T-helper 2 cell treated with Interferon-gamma antibody and Interleukin-4, amounts not matched to agents 5 μg/mL and 100 μg/mL, for 36 hours (primary cell): ENCODE measurements at regions not wholly inside any gene's neighbourhood (a gene's known extent, or its start where the extent isn't known, plus 50 kb on each side); places are given as distances from the start of the nearest gene placed in this dataset.
"Not testable (repeated sequence)": the region's sequence is repeated elsewhere in the genome, so short reads cannot be mapped to it uniquely, and the experiment has no call there.

ENCODE experiments used
- DNase-seq: peaks from one replicate; pipeline ENCODE4 v3.0.0; 2021; ENCODE audit warnings: low spot score
- H3K27ac Mint-ChIP-seq: one replicate; pipeline ENCODE4 v1.8.0; 2021; ENCODE audit warnings: mild to moderate bottlenecking, mixed read lengths
- H3K27me3 Mint-ChIP-seq: one replicate; pipeline ENCODE4 v1.8.0; 2021; ENCODE audit warnings: low read depth, mixed read lengths
- H3K36me3 Mint-ChIP-seq: one replicate; pipeline ENCODE4 v1.8.0; 2021; ENCODE audit warnings: low read depth, mixed read lengths
- H3K4me1 Mint-ChIP-seq: one replicate; pipeline ENCODE4 v1.8.0; 2021; ENCODE audit warnings: low read depth, mixed read lengths
- H3K4me3 Mint-ChIP-seq: one replicate; pipeline ENCODE4 v1.8.0; 2022; ENCODE audit warnings: mild to moderate bottlenecking, moderate library complexity, mixed read lengths
- H3K9me3 Mint-ChIP-seq: one replicate; pipeline ENCODE4 v1.8.0; 2021; ENCODE audit warnings: mixed read lengths

DNA sequence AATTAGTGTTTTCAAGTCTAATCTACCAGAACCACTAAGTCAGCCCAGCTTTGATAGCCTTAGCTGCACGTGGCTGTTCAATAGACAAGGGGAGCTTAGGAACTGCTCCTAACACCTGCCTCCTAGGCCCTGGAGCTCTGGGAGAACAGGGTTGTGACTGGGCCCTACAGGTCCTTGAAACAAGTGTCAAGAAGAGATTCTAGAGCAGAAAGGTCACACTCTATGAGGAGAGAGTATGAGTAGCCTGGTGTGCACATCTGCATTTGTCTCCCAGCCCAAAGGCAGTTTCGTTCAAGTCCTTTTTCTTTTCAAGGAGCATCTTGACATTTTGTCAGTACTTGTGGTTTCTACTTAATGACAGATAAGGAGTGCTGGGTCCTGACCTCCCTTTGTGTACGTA, 206.1 kb downstream of the PRELID2 start:
- DNase-seq, result no peak
- H3K9me3 Mint-ChIP-seq, result peaks cover 8% of the 10 kb centered on the region
- H3K4me3 Mint-ChIP-seq, result no peak overlapping the region
- no peak overlapping the region for H3K27ac Mint-ChIP-seq
- H3K4me1 Mint-ChIP-seq, result no peaks in the 10 kb centered on the region
- no peaks in the 10 kb centered on the region for H3K36me3 Mint-ChIP-seq
- no peaks in the 10 kb centered on the region for H3K27me3 Mint-ChIP-seq

- no peak for DNase-seq
- H3K4me1 Mint-ChIP-seq, result no peaks in the 10 kb centered on the region
- no peaks in the 10 kb centered on the region for H3K36me3 Mint-ChIP-seq
- H3K27ac Mint-ChIP-seq, result no peak overlapping the region
- no peak overlapping the region for H3K4me3 Mint-ChIP-seq
- peaks cover 13% of the 10 kb centered on the region for H3K9me3 Mint-ChIP-seq
- no peaks in the 10 kb centered on the region for H3K27me3 Mint-ChIP-seq
Observed at GRCh38 chr5:145628525-145628924, 206.6 kb downstream of the PRELID2 start.

DNA sequence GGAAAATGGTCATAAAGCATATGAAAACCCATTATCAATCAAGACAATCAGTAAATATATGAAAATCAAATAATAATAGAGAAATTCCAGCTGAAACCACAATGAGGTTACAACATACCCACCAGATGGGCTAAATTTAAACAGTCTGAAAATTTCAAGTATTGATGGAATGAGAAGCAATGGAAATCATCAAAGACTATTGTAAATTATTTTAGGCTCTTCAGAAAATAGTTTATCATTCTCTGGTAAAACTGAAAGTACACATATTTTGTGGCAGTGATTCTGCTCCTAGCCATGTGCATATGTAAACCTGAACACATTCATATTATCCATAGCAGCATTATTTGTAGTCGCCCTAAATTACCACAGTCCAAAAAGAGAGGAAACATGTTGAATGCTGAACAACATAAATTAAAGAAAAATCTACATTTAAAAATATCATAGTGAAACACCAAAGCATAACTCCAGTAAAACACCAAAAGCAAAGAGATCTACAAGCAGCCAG, 215.3 kb downstream of the PRELID2 start:
- no peak for DNase-seq
- H3K27ac Mint-ChIP-seq, result no peak overlapping the region
- H3K4me1 Mint-ChIP-seq, result no peaks in the 10 kb centered on the region
- H3K36me3 Mint-ChIP-seq, result no peaks in the 10 kb centered on the region
- H3K9me3 Mint-ChIP-seq, result peaks cover 11% of the 10 kb centered on the region
- H3K4me3 Mint-ChIP-seq, result no peak overlapping the region
- H3K27me3 Mint-ChIP-seq, result no peaks in the 10 kb centered on the region

DNA sequence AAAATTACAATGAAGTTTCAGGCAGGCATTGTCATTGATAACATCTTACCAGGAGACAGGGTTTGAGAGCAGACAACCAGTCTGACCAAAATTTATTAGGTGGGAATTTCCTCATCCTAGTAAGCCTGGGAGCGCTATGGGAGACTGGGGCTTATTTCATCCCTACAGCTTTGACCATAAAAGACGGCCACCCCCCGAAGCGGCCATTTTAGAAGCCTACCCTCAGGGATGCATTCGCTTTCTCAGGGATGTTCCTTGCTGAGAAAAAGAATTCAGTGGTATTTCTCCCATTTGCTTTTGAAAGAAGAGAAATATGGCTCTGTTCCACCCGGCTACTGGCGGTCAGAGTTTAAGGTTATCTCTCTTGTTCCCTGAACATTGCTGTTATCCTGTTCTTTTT, 218.4 kb downstream of the PRELID2 start:
- not testable (repeated sequence) for H3K27ac Mint-ChIP-seq, H3K4me3 Mint-ChIP-seq, H3K4me1 Mint-ChIP-seq, H3K27me3 Mint-ChIP-seq, H3K9me3 Mint-ChIP-seq, DNase-seq, H3K36me3 Mint-ChIP-seq

DNA sequence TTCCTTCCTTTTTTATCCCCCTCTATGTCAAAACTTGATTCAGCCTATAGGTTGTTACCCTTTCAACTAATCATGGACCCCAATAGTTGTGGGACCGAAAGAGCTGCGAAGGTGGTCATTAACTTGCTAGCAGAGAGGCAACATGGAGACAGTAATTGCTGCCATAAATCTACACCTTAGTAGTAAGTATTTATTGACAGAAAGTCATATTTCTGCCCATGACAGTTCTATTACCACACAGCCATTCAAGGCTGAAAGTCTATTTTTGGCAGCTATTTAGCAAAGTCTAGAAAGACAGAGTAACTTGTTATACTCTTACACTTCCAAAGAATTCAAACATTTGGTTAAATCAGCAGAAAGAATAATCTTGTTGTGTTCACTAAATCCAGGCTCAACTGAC, 236.2 kb downstream of the PRELID2 start:
- H3K9me3 Mint-ChIP-seq, result no peaks in the 10 kb centered on the region
- no peaks in the 10 kb centered on the region for H3K4me1 Mint-ChIP-seq
- no peak for DNase-seq
- H3K36me3 Mint-ChIP-seq, result no peaks in the 10 kb centered on the region
- H3K27me3 Mint-ChIP-seq, result no peaks in the 10 kb centered on the region
- H3K4me3 Mint-ChIP-seq, result no peak overlapping the region
- H3K27ac Mint-ChIP-seq, result no peak overlapping the region

- Mint-ChIP-seq H3K27me3 (no peaks in the 10 kb centered on the region), H3K27ac (no peak overlapping the region), H3K4me3 (no peak overlapping the region), H3K4me1 (no peaks in the 10 kb centered on the region), H3K9me3 (no peaks in the 10 kb centered on the region), H3K36me3 (no peaks in the 10 kb centered on the region)
- no peak for DNase-seq
Observed at GRCh38 chr5:145598184-145598583, 237.0 kb downstream of the PRELID2 start.

DNA sequence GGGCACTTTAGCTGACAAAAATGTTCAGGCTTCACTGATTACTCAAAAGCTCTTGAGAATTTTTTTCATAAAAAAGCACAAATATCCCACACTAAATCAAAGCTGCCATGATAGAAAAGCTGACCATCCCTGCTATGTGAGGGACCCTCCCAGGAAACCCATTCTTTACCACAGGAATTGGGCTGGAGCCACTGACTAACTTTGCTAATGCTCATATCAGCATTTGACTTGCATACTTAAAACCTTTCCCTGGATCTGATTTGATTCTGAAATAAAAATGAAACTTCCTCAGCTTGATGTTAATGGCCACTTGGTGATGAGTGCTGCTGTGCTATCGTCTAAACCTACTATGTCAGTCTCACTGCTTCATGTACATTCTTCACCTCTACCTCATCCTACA, 243.6 kb downstream of the PRELID2 start:
- Mint-ChIP-seq H3K4me3 (no peak overlapping the region), H3K9me3 (no peaks in the 10 kb centered on the region), H3K36me3 (no peaks in the 10 kb centered on the region), H3K4me1 (no peaks in the 10 kb centered on the region), H3K27ac (no peak overlapping the region), H3K27me3 (no peaks in the 10 kb centered on the region)
- no peak for DNase-seq

GRCh38 chr5:145589063-145589462, 246.1 kb downstream of the PRELID2 start:
- H3K27me3 Mint-ChIP-seq, result no peaks in the 10 kb centered on the region
- no peaks in the 10 kb centered on the region for H3K9me3 Mint-ChIP-seq
- H3K4me3 Mint-ChIP-seq, result no peak overlapping the region
- no peak overlapping the region for H3K27ac Mint-ChIP-seq
- no peak for DNase-seq
- H3K36me3 Mint-ChIP-seq, result no peaks in the 10 kb centered on the region
- H3K4me1 Mint-ChIP-seq, result no peaks in the 10 kb centered on the region

- no peaks in the 10 kb centered on the region for H3K36me3 Mint-ChIP-seq
- H3K4me1 Mint-ChIP-seq, result no peaks in the 10 kb centered on the region
- no peaks in the 10 kb centered on the region for H3K27me3 Mint-ChIP-seq
- H3K9me3 Mint-ChIP-seq, result no peaks in the 10 kb centered on the region
- no peak for DNase-seq
- no peak overlapping the region for H3K4me3 Mint-ChIP-seq
- no peak overlapping the region for H3K27ac Mint-ChIP-seq
Observed at GRCh38 chr5:145588558-145588957, 246.6 kb downstream of the PRELID2 start.

DNA sequence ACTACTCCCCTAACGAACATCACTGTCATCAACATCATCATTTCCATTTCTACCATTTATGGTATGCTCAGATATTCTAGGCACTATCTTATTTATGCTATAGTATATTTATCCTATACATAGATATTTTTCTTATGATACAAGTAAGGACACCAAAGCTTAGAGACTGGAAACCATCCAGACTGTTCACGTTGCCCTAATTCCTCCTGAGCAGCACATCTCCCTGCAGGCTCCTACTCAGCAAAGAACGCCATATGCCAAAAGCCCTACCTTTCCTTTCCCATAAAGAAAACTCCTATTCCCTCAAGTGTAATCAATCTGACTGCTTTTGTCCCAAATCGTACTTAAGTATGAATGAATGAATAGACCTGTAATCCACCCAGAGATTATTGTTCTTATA, 247.0 kb downstream of the PRELID2 start:
- DNase-seq, result no peak
- H3K27me3 Mint-ChIP-seq, result no peaks in the 10 kb centered on the region
- H3K4me3 Mint-ChIP-seq, result no peak overlapping the region
- no peaks in the 10 kb centered on the region for H3K36me3 Mint-ChIP-seq
- no peaks in the 10 kb centered on the region for H3K4me1 Mint-ChIP-seq
- no peak overlapping the region for H3K27ac Mint-ChIP-seq
- H3K9me3 Mint-ChIP-seq, result no peaks in the 10 kb centered on the region

DNA sequence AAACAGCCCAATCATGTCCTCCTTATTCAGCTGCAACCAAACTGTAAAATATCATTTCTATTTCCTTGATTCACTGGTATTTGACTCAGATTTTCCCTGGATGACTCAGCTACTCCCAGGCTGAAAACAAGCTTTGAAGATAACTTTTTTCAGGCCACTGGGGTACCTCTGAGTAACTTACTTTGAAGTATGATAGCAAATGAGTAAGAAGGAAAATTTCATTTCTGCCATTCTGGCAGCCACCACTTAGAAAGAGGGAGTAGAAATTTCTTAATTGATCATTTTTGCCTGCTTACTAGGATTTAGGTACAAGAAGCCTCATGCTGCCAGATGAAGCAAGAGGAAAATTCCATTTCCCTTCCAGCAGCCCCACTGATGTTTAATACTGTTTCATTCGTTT, 247.4 kb downstream of the PRELID2 start:
- DNase-seq, result peak; percentile 17
- no peak overlapping the region for H3K4me3 Mint-ChIP-seq
- no peaks in the 10 kb centered on the region for H3K27me3 Mint-ChIP-seq
- H3K9me3 Mint-ChIP-seq, result no peaks in the 10 kb centered on the region
- H3K4me1 Mint-ChIP-seq, result no peaks in the 10 kb centered on the region
- H3K36me3 Mint-ChIP-seq, result no peaks in the 10 kb centered on the region
- H3K27ac Mint-ChIP-seq, result no peak overlapping the region

- no peak for DNase-seq
- Mint-ChIP-seq H3K4me3 (no peak overlapping the region), H3K36me3 (no peaks in the 10 kb centered on the region), H3K27ac (no peak overlapping the region), H3K9me3 (peaks cover under 1% of the 10 kb centered on the region), H3K27me3 (no peaks in the 10 kb centered on the region), H3K4me1 (no peaks in the 10 kb centered on the region)
Observed at GRCh38 chr5:145587308-145587672, 247.9 kb downstream of the PRELID2 start.

- DNase-seq, result no peak
- no peaks in the 10 kb centered on the region for H3K36me3 Mint-ChIP-seq
- H3K27me3 Mint-ChIP-seq, result no peaks in the 10 kb centered on the region
- H3K9me3 Mint-ChIP-seq, result peaks cover 4% of the 10 kb centered on the region
- no peak overlapping the region for H3K4me3 Mint-ChIP-seq
- H3K27ac Mint-ChIP-seq, result no peak overlapping the region
- H3K4me1 Mint-ChIP-seq, result no peaks in the 10 kb centered on the region
Observed at GRCh38 chr5:145586661-145587307, 248.4 kb downstream of the PRELID2 start.

- H3K9me3 Mint-ChIP-seq, result peaks cover 4% of the 10 kb centered on the region
- H3K36me3 Mint-ChIP-seq, result no peaks in the 10 kb centered on the region
- no peak overlapping the region for H3K4me3 Mint-ChIP-seq
- H3K27ac Mint-ChIP-seq, result no peak overlapping the region
- no peaks in the 10 kb centered on the region for H3K27me3 Mint-ChIP-seq
- H3K4me1 Mint-ChIP-seq, result no peaks in the 10 kb centered on the region
- no peak for DNase-seq
Observed at GRCh38 chr5:145585443-145586148, 249.5 kb downstream of the PRELID2 start.

DNA sequence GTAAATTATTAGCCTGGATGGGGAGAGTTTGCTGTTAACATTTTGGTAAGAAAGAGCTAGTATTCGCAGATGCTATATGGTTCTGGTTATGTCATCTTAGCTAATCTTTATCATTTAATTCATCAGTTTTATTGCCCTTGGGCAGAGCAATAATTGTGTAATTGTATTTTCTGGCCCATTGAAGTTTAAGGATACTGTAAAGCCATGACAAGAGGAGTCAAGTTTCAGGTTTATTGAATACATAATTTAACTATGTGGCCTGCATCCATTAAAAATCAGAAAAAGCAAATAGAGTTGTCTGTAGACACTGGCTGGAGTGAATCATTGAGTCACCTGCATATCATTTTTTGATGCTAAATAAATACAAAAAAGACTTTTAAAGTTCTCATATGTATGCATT, 255.8 kb downstream of the PRELID2 start:
- Mint-ChIP-seq H3K36me3 (no peaks in the 10 kb centered on the region), H3K27ac (no peak overlapping the region), H3K4me1 (no peaks in the 10 kb centered on the region), H3K9me3 (peaks cover 8% of the 10 kb centered on the region), H3K4me3 (no peak overlapping the region), H3K27me3 (no peaks in the 10 kb centered on the region)
- no peak for DNase-seq
